Tongue (tissue), 1 donor: ENCODE measurements at regions not wholly inside any gene's neighbourhood (a gene's known extent, or its start where the extent isn't known, plus 50 kb on each side); places are given as distances from the start of the nearest gene placed in this dataset.

ENCODE experiments used
- DNase-seq: peaks from one replicate; pipeline ENCODE4 v3.0.0-alpha.2; 2015

DNA sequence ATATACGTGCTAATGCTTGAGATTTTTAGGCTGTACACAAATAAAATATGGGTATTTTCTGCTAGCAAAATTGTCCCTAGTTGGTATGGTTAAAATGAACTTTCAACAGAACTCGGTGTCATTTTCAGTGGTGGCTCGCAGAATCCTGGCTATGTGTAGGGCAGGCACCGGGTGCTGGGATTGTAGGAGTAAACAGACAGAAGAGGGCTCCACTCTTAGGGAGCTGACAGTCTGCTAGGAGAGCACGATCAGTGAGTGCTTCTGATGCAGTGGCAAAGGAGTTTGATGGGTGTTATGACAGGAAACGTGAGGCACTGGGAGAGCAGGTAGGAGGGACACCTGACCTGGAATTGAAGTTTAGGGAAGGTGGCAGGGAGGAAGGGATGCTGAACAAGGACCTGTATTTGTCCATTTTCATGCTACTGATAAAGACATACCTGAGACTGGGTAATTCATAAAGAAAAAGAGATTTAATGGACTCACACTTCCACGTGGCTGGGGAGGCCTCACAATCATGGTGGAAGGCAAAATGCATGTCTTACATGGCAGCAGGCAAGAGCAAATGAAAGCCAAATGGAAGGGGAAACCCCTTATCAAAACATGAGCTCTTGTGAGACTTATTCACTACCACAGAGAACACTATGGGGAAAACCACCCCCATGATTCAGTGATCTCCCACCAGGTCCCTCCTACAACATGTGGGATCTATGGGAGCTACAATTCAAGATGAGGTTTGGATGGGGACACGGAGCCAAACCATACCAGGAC, 105.4 kb upstream of the LCLAT1 start:
- no peak for DNase-seq

- DNase-seq, result peak; percentile 79
These were observed 100.4 kb upstream of the LCLAT1 start for GRCh38 chr2:30346471-30347169.

GRCh38 chr2:30348825-30349224, 98.2 kb upstream of the LCLAT1 start:
- no peak for DNase-seq

DNA sequence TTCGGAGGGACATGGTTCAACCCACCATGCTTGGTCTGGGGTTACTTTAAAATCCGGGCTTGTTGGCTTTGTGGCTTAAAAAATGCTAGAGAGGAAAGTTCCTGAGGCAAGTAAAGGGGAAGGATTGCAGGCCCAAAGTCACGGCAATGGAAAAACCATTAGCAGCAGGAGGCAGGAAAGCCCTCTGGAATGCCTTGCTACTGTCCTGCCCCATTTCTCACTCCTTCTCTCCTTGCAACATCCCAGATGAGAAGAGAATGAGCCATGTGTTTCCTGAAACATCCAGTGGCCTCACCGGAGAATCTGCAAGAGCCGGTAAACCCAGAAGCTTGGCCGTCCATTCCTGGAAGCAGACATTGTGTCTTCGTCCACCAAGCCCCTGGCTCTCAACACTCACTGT, 97.4 kb upstream of the LCLAT1 start:
- no peak for DNase-seq

DNA sequence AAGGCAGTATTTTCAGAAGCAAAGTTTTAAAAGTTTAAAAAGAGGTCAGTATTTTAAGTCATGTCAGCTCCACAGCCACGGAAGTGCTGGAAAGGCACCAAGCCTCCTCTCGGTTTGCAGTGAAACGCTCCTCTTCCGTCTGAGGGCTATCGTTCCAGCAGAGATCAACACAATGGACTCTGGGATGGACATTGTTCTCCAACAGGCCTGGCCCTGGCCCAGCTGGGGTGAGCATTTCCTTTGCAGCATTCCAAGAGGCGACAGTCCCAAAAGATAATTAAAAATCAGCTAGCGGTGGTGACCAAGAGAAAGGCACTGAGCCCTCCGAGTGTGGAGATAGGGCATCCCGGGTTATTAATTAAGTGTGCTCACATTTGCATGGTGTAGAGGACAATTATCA, 95.9 kb upstream of the LCLAT1 start:
- no peak for DNase-seq

DNA sequence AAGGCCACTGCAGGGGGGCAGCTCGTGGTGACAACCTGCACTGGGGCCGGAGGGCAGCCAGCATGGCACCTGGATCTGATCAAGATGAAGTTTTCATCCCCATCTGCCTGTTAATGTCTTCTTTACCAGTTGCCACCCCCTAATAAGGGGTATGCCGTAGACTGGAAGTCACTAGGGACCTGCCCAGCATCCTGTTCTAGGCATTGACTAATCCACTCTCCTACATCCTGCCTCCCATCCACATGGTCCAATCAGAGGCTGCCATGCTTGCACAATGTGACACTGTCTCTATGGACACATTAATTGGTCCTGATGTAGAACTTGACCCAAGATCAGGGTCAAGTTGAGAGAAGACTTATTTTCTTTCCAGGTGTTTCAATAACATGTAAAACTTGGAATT, 95.1 kb upstream of the LCLAT1 start:
- no peak for DNase-seq

GRCh38 chr2:30354150-30354549, 92.9 kb upstream of the LCLAT1 start:
- DNase-seq, result no peak

GRCh38 chr2:30354621-30355020, 92.4 kb upstream of the LCLAT1 start:
- DNase-seq, result no peak

GRCh38 chr2:30355306-30355705, 91.7 kb upstream of the LCLAT1 start:
- DNase-seq, result no peak

GRCh38 chr2:30356071-30356470, 91.0 kb upstream of the LCLAT1 start:
- DNase-seq, result no peak

- no peak for DNase-seq
These were observed 90.3 kb upstream of the LCLAT1 start for GRCh38 chr2:30356776-30357175.

DNA sequence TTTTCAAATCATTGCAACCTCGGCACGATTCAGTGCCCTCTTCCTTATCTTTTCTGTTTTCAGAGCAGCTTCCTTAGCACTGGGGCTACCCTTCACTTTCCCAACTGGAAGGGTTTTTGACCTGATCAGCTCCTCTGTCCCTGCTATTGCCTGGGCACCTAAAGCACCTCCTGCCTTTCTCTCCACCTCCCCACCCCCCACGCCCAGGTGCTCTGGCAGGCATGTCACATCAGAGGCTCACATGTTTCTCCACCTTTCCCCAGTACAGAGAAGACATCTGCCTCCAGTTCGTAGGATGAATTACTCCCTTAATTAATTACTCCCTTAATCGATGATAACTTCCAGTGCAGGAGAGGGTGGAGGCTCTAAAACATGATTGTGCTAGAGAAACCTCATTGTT, 88.7 kb upstream of the LCLAT1 start:
- no peak for DNase-seq

GRCh38 chr2:30358842-30359241, 88.2 kb upstream of the LCLAT1 start:
- no peak for DNase-seq

DNA sequence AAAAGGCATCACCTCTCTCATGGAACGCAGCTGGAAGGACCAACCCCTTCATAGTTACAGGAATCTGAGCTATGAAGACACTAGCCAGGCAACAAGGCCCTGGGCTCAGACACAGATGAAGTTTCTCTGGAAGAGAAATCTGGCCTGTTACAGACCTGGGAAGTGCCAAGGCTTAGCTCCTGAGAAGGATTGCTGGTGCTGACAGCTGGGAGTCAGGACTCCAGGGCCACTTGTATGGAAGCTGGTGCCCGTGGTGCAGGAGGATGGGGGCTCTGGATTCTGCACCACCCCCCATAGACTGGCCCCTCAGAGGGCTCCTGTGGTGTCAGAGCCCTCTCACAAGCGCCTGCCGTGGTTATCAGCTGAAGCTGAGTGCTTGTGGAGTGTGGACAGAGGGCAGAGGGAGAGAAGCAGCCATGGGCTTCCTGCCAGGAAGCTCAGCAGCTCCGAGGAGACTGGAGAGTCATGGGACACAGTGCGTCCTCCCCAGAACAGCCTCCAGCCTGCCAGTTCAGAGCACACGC, 87.3 kb upstream of the LCLAT1 start:
- DNase-seq, result no peak

DNA sequence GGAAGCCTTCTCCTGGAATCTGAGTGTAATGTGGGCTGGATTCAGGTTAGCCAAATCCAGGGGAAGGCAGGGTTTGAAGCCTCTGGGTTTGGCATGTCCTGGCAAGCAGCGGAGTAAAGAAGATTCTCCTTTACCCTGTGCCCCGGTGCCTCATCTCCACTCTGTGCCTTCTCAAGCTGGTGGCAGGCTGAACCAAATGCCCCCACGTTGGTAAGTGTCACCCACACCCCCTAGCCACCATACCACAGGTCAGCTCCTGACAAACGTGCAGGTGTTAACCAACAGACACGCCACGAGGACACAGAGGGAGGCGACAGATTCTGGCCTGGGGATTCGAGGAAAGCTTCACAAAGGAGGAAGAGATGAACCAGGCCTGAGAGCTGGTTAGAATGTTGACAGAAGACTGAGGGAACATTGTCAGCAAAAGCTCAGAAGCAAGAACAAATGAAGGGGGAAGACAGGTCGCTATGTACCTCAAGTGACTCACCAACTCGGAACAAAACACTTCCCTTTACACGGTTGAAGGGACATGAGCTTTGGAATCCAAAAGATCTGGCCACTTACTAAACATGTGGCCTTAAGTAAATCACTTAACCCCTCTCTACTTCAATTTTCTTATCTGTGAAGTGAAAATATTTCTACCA, 85.2 kb upstream of the LCLAT1 start:
- no peak for DNase-seq

GRCh38 chr2:30362468-30363081, 84.5 kb upstream of the LCLAT1 start:
- DNase-seq, result no peak

- DNase-seq, result no peak
These were observed 83.6 kb upstream of the LCLAT1 start for GRCh38 chr2:30363406-30363805.

DNA sequence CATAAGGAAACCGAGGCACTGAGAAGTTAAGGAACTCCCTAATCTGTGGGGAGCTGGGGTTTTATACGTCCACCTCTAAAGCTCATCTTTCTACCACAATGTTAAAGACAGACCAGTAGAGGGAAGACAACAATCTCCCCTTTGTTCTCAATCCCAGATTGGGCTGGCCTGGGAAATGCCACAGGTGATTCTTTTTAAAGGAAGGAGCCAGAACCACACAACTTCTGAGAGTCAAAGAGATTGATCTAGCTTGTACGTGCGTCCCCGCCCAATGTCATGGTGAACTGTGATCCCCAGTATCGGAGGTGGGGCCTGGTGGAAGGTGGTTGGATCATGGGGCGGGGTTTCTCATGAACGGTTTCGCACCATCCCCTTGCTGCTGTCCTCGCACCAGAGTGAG, 81.8 kb upstream of the LCLAT1 start:
- no peak for DNase-seq

DNA sequence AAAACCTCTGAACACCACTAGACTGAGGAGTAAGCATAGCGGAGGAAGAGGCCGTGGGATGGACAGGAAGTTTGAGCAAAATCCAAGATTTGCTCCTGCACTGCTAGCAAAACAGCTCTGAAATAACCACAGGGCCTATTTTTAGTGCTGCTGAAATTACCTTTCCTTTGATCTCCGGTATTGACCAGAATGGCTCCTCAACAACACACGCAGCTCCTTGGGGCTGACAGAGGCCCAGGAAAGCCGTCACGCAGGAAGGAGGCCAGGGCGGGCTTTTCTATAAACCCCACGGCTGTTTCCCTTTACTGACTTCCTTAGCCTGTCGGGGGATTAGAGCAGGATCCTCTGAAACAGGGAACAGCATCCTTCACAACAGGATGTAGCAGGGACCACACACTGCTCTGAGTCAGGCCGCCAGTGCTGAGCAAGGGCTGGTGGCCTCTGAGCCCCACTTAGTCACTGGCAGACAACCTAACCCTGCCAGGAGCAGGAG, 80.8 kb upstream of the LCLAT1 start:
- no peak for DNase-seq

- no peak for DNase-seq
These were observed 79.6 kb upstream of the LCLAT1 start for GRCh38 chr2:30367232-30368070.

DNA sequence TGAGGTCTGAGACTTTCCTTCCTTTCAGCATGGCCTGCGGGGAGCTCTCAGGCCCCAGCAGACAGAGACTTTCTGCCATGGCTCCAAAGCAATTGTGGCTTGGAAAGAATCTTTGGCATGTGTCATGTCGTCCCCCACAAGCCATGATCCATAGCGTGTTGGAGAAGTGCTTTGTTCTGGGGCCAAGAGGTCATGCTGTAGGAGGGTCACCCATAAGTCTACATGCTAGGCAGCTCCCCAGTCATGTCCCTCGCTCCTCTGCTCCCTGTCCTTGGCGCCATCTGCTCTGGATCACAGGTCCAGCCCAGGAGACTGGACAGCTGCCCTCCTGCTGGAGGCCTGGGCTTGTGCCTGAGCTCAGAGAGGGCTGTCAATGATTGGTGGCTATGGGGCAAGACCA, 78.8 kb upstream of the LCLAT1 start:
- no peak for DNase-seq
